ENCODE measurements at regions not wholly inside any gene's neighbourhood (a gene's known extent, or its start where the extent isn't known, plus 50 kb on each side); places are given as distances from the start of the nearest gene placed in this dataset.

- no peak for DNase-seq (ENCODE audit: low read depth)
These were observed 361.2 kb downstream of the SEC14L1 start for GRCh38 chr17:77501751-77502625.

GRCh38 chr17:77502626-77503292, 362.0 kb downstream of the SEC14L1 start:
- DNase-seq (ENCODE audit: low read depth), result no peak

- DNase-seq (ENCODE audit: low read depth), result no peak
These were observed 362.5 kb downstream of the SEC14L1 start for GRCh38 chr17:77503293-77503655.

- no peak for DNase-seq (ENCODE audit: low read depth)
These were observed 363.3 kb downstream of the SEC14L1 start for GRCh38 chr17:77503916-77504651.

GRCh38 chr17:77504652-77505155, 363.9 kb downstream of the SEC14L1 start:
- no peak for DNase-seq (ENCODE audit: low read depth)

- DNase-seq (ENCODE audit: low read depth), result no peak
These were observed 364.4 kb downstream of the SEC14L1 start for GRCh38 chr17:77505181-77505639.

- DNase-seq (ENCODE audit: low read depth), result no peak
These were observed 365.7 kb downstream of the SEC14L1 start for GRCh38 chr17:77506371-77506991.

- no peak for DNase-seq (ENCODE audit: low read depth)
These were observed 366.5 kb downstream of the SEC14L1 start for GRCh38 chr17:77507111-77507885.

GRCh38 chr17:77508047-77508715, 367.4 kb downstream of the SEC14L1 start:
- DNase-seq (ENCODE audit: low read depth), result no peak

GRCh38 chr17:77509089-77509488, 368.3 kb downstream of the SEC14L1 start:
- DNase-seq (ENCODE audit: low read depth), result no peak

GRCh38 chr17:77509599-77509998, 368.8 kb downstream of the SEC14L1 start:
- DNase-seq (ENCODE audit: low read depth), result no peak

GRCh38 chr17:77510133-77510796, 369.5 kb downstream of the SEC14L1 start:
- DNase-seq (ENCODE audit: low read depth), result no peak

GRCh38 chr17:77511514-77512061, 370.8 kb downstream of the SEC14L1 start:
- DNase-seq (ENCODE audit: low read depth), result no peak

GRCh38 chr17:77512062-77512946, 371.5 kb downstream of the SEC14L1 start:
- no peak for DNase-seq (ENCODE audit: low read depth)

GRCh38 chr17:77513045-77513444, 372.3 kb downstream of the SEC14L1 start:
- DNase-seq (ENCODE audit: low read depth), result no peak

GRCh38 chr17:77515227-77515626, 374.5 kb downstream of the SEC14L1 start:
- no peak for DNase-seq (ENCODE audit: low read depth)

- no peak for DNase-seq (ENCODE audit: low read depth)
These were observed 376.1 kb downstream of the SEC14L1 start for GRCh38 chr17:77516902-77517301.

- DNase-seq (ENCODE audit: low read depth), result no peak
These were observed 380.3 kb downstream of the SEC14L1 start for GRCh38 chr17:77521076-77521475.

- no peak for DNase-seq (ENCODE audit: low read depth)
These were observed 382.8 kb downstream of the SEC14L1 start for GRCh38 chr17:77523540-77523939.
